ENCODE measurements at regions not wholly inside any gene's neighbourhood (a gene's known extent, or its start where the extent isn't known, plus 50 kb on each side); places are given as distances from the start of the nearest gene placed in this dataset.

DNA sequence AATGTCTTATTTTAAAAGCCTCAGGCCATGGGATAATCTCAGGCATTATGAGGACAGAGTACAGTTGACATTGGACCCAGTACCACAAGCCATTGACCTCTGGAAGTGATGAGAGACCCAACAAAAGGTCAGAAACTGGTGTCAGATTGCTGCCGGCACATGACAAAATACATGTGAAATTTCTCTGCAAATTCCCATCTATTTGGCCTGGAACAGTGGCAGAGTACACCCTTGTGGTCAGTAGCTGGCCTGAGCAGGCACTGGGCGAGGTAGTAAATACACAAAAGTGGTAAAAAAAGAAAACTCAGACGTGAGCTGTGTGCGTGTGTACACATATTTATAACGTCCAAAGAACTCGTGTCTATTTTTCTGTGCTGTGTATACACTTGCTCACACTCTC, 155.5 kb downstream of the DHX15 start:
- TF ChIP-seq, protein P1, sequence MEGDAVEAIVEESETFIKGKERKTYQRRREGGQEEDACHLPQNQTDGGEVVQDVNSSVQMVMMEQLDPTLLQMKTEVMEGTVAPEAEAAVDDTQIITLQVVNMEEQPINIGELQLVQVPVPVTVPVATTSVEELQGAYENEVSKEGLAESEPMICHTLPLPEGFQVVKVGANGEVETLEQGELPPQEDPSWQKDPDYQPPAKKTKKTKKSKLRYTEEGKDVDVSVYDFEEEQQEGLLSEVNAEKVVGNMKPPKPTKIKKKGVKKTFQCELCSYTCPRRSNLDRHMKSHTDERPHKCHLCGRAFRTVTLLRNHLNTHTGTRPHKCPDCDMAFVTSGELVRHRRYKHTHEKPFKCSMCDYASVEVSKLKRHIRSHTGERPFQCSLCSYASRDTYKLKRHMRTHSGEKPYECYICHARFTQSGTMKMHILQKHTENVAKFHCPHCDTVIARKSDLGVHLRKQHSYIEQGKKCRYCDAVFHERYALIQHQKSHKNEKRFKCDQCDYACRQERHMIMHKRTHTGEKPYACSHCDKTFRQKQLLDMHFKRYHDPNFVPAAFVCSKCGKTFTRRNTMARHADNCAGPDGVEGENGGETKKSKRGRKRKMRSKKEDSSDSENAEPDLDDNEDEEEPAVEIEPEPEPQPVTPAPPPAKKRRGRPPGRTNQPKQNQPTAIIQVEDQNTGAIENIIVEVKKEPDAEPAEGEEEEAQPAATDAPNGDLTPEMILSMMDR (IDR thresholded peaks at IDR 0.05; ENCODE audit: low read depth, low read length, missing input control), result peak; percentile 72
- peak; percentile 88 to 90 for TF ChIP-seq RAD21 (IDR thresholded peaks at IDR 0.05)
